Stomach (tissue), 8 donors: ENCODE measurements at regions not wholly inside any gene's neighbourhood (a gene's known extent, or its start where the extent isn't known, plus 50 kb on each side); places are given as distances from the start of the nearest gene placed in this dataset.

Experiments used
- DNase-seq, 2 donors: peaks; one replicate each; pipeline versions ENCODE4 v3.0.0 to v3.0.0-alpha.2; 2013 to 2019
- H3K27ac ChIP-seq, 5 donors: fragments of 200-600 bp in 4 of 5; sonication (generic) in 4 of 5; one replicate each; pipeline ENCODE4 v1.5.1; 2013 to 2019; ENCODE audit warnings: mild to moderate bottlenecking in 1 of 5, moderate library complexity in 1 of 5
- H3K27me3 ChIP-seq, 3 donors: fragments of 200-600 bp; sonication (generic); one replicate each; pipeline ENCODE4 v1.5.1; 2017 to 2019; ENCODE audit warnings: mixed run types in 1 of 3
- H3K36me3 ChIP-seq, 4 donors: fragments of 200-600 bp; sonication (generic); 1 replicate in 3 of 4; 2 replicates in 1 of 4; pipeline ENCODE4 v1.5.1; 2016 to 2019
- H3K4me1 ChIP-seq, 4 donors: fragments of 200-600 bp; sonication (generic); one replicate each; pipeline ENCODE4 v1.5.1; 2016 to 2019
- H3K4me3 ChIP-seq, 4 donors: fragments of 200-600 bp; sonication (generic) in 3 of 4; one replicate each; pipeline ENCODE4 v1.5.1; 2016 to 2019; ENCODE audit warnings: mild to moderate bottlenecking in 1 of 4
- H3K9me3 ChIP-seq, 4 donors: fragments of 200-600 bp; sonication (generic); one replicate each; pipeline ENCODE4 v1.5.1; 2016 to 2019
- CTCF ChIP-seq, 7 experiments: fragments of 450-650 bp in 4 of 7; fragments of 200-600 bp in 3 of 7; sonication (generic) in 3 of 7; IDR thresholded peaks; one replicate each; pipeline ENCODE4 v1.5.1; 2016 to 2019; ENCODE audit warnings: antibody characterized with exemption in 7 of 7, control low read depth in 2 of 7, mild to moderate bottlenecking in 1 of 7
- EP300 ChIP-seq: sonication (generic); formaldehyde crosslinking; IDR thresholded peaks from one replicate; pipeline ENCODE4 v1.6.1; 2017; ENCODE audit warnings: antibody characterized with exemption
- POLR2A ChIP-seq, 4 donors: fragments of 450-650 bp; IDR thresholded peaks; one replicate each; pipeline ENCODE4 v1.6.1; 2016; ENCODE audit warnings: antibody characterized with exemption in 4 of 4, control low read depth in 2 of 4, mild to moderate bottlenecking in 1 of 4, moderate library complexity in 1 of 4
- POLR2AphosphoS5 ChIP-seq, 3 donors: sonication (generic); formaldehyde crosslinking; IDR thresholded peaks; one replicate each; pipeline ENCODE4 v1.6.1; 2016; ENCODE audit warnings: antibody characterized with exemption in 3 of 3
- WGBS, 5 donors: extraction: QIAGEN DNeasy Blood & Tissue Kit in 3 of 5; methylation state at CpG; one replicate each; pipeline versions ENCODE4 v1.1.5 to v1.1.7; 2013 to 2018; 5-methylcytosine and 5-hydroxymethylcytosine counted together
- intact Hi-C: fragments of 100-400 bp; cut with DNase I; formaldehyde crosslinking; loops from one replicate; pipeline ENCODE4 v1.15.1; 2023; ENCODE audit warnings: low total_unique reads
- donor health status: healthy with polysubstance abuse.
- donor health status: Bipolar disorder and iron deficiency.
- donor health status: healthy.

GRCh38 chr3:78129707-78130106 lies 1089.8 kb downstream of the ROBO2 start:
- Histone ChIP-seq H3K4me1 (no peaks in the 10 kb centered on the region), H3K27ac (no peak overlapping the region), H3K4me3 (no peak overlapping the region), H3K27me3 (no peaks in the 10 kb centered on the region), H3K36me3 (no peaks in the 10 kb centered on the region), H3K9me3 (peaks cover 0 to 4% (median 0%) of the 10 kb centered on the region in 4 donors)
- TF ChIP-seq EP300 (no peak), CTCF (IDR thresholded peaks at IDR 0.05) (no peak), POLR2AphosphoS5 (IDR thresholded peaks at IDR 0.05) (no peak), POLR2A (IDR thresholded peaks at IDR 0.05) (no peak)
- intact Hi-C loops = no loop called here
- DNase-seq = peak in 1 of 2 donors; percentile 28

- DNase-seq = no peak
- Histone ChIP-seq H3K4me1 (no peaks in the 10 kb centered on the region), H3K27me3 (no peaks in the 10 kb centered on the region), H3K27ac (no peak overlapping the region), H3K9me3 (peaks cover 0 to 4% (median 0%) of the 10 kb centered on the region in 4 donors), H3K4me3 (no peak overlapping the region), H3K36me3 (no peaks in the 10 kb centered on the region)
- 83 to 89% (median 85%) methylated on average over 4 of the region's 4 CpGs for WGBS, 5 donors
- no peak for TF ChIP-seq POLR2AphosphoS5 (IDR thresholded peaks at IDR 0.05)
- no peak for TF ChIP-seq CTCF (IDR thresholded peaks at IDR 0.05)
- TF ChIP-seq EP300 = no peak
- TF ChIP-seq POLR2A (IDR thresholded peaks at IDR 0.05) = no peak
- intact Hi-C loops = no loop called here
These were observed 1090.9 kb downstream of the ROBO2 start for GRCh38 chr3:78130741-78131290.

GRCh38 chr3:78134496-78134895 lies 1094.6 kb downstream of the ROBO2 start:
- H3K4me1 ChIP-seq = no peaks in the 10 kb centered on the region
- 72 to 83% (median 78%) methylated on average over 3 of the region's 3 CpGs for WGBS, 5 donors
- H3K9me3 ChIP-seq = no peaks in the 10 kb centered on the region
- H3K27me3 ChIP-seq = no peaks in the 10 kb centered on the region
- intact Hi-C loops = no loop called here
- H3K36me3 ChIP-seq = no peaks in the 10 kb centered on the region
- no peak overlapping the region for H3K4me3 ChIP-seq
- no peak overlapping the region for H3K27ac ChIP-seq
- TF ChIP-seq POLR2A (IDR thresholded peaks at IDR 0.05) = no peak
- DNase-seq = no peak

GRCh38 chr3:78139166-78139565 lies 1099.3 kb downstream of the ROBO2 start:
- DNase-seq = no peak
- Histone ChIP-seq H3K9me3 (peaks cover 0 to 5% (median 0%) of the 10 kb centered on the region in 4 donors), H3K4me3 (no peak overlapping the region), H3K36me3 (no peaks in the 10 kb centered on the region), H3K27me3 (no peaks in the 10 kb centered on the region), H3K27ac (no peak overlapping the region), H3K4me1 (no peaks in the 10 kb centered on the region)
- TF ChIP-seq POLR2A (IDR thresholded peaks at IDR 0.05) (no peak), EP300 (no peak), POLR2AphosphoS5 (IDR thresholded peaks at IDR 0.05) (no peak), CTCF (IDR thresholded peaks at IDR 0.05) (no peak)
- intact Hi-C loops = no loop called here
- 77 to 85% (median 81%) methylated on average over 3 of the region's 3 CpGs for WGBS, 5 donors

- Histone ChIP-seq H3K36me3 (no peaks in the 10 kb centered on the region), H3K27me3 (no peaks in the 10 kb centered on the region), H3K4me1 (no peaks in the 10 kb centered on the region), H3K9me3 (peaks cover 0 to 5% (median 0%) of the 10 kb centered on the region in 4 donors), H3K27ac (no peak overlapping the region), H3K4me3 (no peak overlapping the region)
- no peak for DNase-seq
- TF ChIP-seq EP300 (no peak), POLR2A (IDR thresholded peaks at IDR 0.05) (no peak), CTCF (IDR thresholded peaks at IDR 0.05) (no peak), POLR2AphosphoS5 (IDR thresholded peaks at IDR 0.05) (no peak)
- intact Hi-C loops = no loop called here
- WGBS, 5 donors = 71 to 91% (median 77%) methylated on average over 3 of the region's 3 CpGs
These were observed 1100.4 kb downstream of the ROBO2 start for GRCh38 chr3:78140274-78140673.
